NB4 (cell line): ENCODE measurements at regions not wholly inside any gene's neighbourhood (a gene's known extent, or its start where the extent isn't known, plus 50 kb on each side); places are given as distances from the start of the nearest gene placed in this dataset.

Experiments used
- MYC ChIP-seq: IDR thresholded peaks from 2 replicates; pipeline ENCODE4 v1.6.1; 2011; ENCODE audit warnings: low read depth, low read length
- POLR2A ChIP-seq: IDR thresholded peaks from 2 replicates; pipeline ENCODE4 v1.6.1; 2011; ENCODE audit warnings: mild to moderate bottlenecking; ENCODE audit not compliant: insufficient read length; ENCODE audit errors: extremely low read depth
- TF ChIP-seq, protein P1 (sequence below): IDR thresholded peaks from one replicate; pipeline ENCODE4 v1.5.1; 2012; ENCODE audit warnings: low read depth, low read length
- TF ChIP-seq, protein P2 (sequence below): IDR thresholded peaks from 2 replicates; pipeline ENCODE4 v1.6.1; 2011; ENCODE audit warnings: low read depth, low read length

DNA sequence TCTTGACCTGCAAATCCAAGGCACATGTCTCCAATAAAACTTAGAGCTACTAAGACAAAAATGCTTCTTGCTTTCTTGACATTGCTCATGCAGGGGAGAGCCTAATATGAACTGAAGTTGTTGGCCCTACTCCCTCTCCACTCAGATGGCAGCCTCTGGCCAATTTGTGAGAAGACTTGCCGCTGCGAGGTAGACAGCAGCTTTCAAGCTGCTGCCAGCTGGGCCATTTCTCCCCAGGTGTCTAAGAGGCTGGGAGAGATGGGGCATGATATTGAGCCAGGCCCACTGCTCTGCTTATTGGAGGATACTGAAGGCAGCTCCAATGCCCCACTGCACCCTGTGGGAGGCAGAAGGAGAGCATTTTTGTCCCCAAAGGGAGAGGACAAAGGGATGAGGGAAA lies 380.5 kb downstream of the RASEF start:
- TF ChIP-seq POLR2A (no peak), MYC (no peak)
- TF ChIP-seq, protein P1, sequence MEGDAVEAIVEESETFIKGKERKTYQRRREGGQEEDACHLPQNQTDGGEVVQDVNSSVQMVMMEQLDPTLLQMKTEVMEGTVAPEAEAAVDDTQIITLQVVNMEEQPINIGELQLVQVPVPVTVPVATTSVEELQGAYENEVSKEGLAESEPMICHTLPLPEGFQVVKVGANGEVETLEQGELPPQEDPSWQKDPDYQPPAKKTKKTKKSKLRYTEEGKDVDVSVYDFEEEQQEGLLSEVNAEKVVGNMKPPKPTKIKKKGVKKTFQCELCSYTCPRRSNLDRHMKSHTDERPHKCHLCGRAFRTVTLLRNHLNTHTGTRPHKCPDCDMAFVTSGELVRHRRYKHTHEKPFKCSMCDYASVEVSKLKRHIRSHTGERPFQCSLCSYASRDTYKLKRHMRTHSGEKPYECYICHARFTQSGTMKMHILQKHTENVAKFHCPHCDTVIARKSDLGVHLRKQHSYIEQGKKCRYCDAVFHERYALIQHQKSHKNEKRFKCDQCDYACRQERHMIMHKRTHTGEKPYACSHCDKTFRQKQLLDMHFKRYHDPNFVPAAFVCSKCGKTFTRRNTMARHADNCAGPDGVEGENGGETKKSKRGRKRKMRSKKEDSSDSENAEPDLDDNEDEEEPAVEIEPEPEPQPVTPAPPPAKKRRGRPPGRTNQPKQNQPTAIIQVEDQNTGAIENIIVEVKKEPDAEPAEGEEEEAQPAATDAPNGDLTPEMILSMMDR = no peak
- TF ChIP-seq, protein P2, sequence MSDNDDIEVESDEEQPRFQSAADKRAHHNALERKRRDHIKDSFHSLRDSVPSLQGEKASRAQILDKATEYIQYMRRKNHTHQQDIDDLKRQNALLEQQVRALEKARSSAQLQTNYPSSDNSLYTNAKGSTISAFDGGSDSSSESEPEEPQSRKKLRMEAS = no peak
